ENCODE measurements at regions not wholly inside any gene's neighbourhood (a gene's known extent, or its start where the extent isn't known, plus 50 kb on each side); places are given as distances from the start of the nearest gene placed in this dataset.

- Histone ChIP-seq H4K20me1 (ENCODE audit: low read depth, low read length) (no peaks in the 10 kb centered on the region), H3F3A (ENCODE audit: insufficient read depth) (no peaks in the 10 kb centered on the region), H3K27me3 (ENCODE audit: low read length) (no peaks in the 10 kb centered on the region; the same call in 1 of the 2 replicates), H3K9me3 (ENCODE audit: insufficient read depth, low read length) (no peaks in the 10 kb centered on the region), H3K4me2 (ENCODE audit: low read depth, low read length, poor library complexity, severe bottlenecking) (no peak overlapping the region), H3K27ac (ENCODE audit: low read depth, low read length) (no peak overlapping the region), H3K4me3 (ENCODE audit: insufficient read depth, low read length, poor library complexity, severe bottlenecking) (no peak overlapping the region), H3K79me2 (ENCODE audit: insufficient read depth, low read length) (no peaks in the 10 kb centered on the region), H2AFZ (ENCODE audit: low read depth, low read length, severe bottlenecking) (no peak overlapping the region), H3K36me3 (ENCODE audit: low read length) (no peaks in the 10 kb centered on the region), H3K9ac (ENCODE audit: low read length) (no peak overlapping the region), H3K9me2 (replicated peaks; ENCODE audit: insufficient read depth, low read length) (no peaks in the 10 kb centered on the region)
- TF ChIP-seq, protein P1, sequence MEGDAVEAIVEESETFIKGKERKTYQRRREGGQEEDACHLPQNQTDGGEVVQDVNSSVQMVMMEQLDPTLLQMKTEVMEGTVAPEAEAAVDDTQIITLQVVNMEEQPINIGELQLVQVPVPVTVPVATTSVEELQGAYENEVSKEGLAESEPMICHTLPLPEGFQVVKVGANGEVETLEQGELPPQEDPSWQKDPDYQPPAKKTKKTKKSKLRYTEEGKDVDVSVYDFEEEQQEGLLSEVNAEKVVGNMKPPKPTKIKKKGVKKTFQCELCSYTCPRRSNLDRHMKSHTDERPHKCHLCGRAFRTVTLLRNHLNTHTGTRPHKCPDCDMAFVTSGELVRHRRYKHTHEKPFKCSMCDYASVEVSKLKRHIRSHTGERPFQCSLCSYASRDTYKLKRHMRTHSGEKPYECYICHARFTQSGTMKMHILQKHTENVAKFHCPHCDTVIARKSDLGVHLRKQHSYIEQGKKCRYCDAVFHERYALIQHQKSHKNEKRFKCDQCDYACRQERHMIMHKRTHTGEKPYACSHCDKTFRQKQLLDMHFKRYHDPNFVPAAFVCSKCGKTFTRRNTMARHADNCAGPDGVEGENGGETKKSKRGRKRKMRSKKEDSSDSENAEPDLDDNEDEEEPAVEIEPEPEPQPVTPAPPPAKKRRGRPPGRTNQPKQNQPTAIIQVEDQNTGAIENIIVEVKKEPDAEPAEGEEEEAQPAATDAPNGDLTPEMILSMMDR (IDR thresholded peaks at IDR 0.05; ENCODE audit: insufficient read depth, low read length, poor library complexity, severe bottlenecking): no peak
- TF ChIP-seq EZH2phosphoT487 (conservative IDR thresholded peaks at IDR 0.05; ENCODE audit: low read length): no peak
These were observed 368.0 kb upstream of the FAM98A start for GRCh38 chr2:33967103-33967502.

GRCh38 chr2:33958591-33958990, 359.5 kb upstream of the FAM98A start:
- H3K9me3 ChIP-seq (ENCODE audit: insufficient read depth, low read length): no peaks in the 10 kb centered on the region
- no peak overlapping the region for H3K4me2 ChIP-seq (ENCODE audit: low read depth, low read length, poor library complexity, severe bottlenecking)
- no peaks in the 10 kb centered on the region for H3K9me2 ChIP-seq (replicated peaks; ENCODE audit: insufficient read depth, low read length)
- no peaks in the 10 kb centered on the region for H4K20me1 ChIP-seq (ENCODE audit: low read depth, low read length)
- no peak overlapping the region for H3K9ac ChIP-seq (ENCODE audit: low read length)
- H3K27me3 ChIP-seq (ENCODE audit: low read length): no peaks in the 10 kb centered on the region
- no peak for TF ChIP-seq EZH2phosphoT487 (conservative IDR thresholded peaks at IDR 0.05; ENCODE audit: low read length)
- TF ChIP-seq, protein P1 (IDR thresholded peaks at IDR 0.05; ENCODE audit: insufficient read depth, low read length, poor library complexity, severe bottlenecking): no peak
- H3K4me3 ChIP-seq (ENCODE audit: insufficient read depth, low read length, poor library complexity, severe bottlenecking): no peak overlapping the region
- no peaks in the 10 kb centered on the region for H3K36me3 ChIP-seq (ENCODE audit: low read length)
- no peak overlapping the region for H2AFZ ChIP-seq (ENCODE audit: low read depth, low read length, severe bottlenecking)
- H3F3A ChIP-seq (ENCODE audit: insufficient read depth): no peaks in the 10 kb centered on the region
- H3K79me2 ChIP-seq (ENCODE audit: insufficient read depth, low read length): no peaks in the 10 kb centered on the region
- H3K27ac ChIP-seq (ENCODE audit: low read depth, low read length): no peak overlapping the region

DNA sequence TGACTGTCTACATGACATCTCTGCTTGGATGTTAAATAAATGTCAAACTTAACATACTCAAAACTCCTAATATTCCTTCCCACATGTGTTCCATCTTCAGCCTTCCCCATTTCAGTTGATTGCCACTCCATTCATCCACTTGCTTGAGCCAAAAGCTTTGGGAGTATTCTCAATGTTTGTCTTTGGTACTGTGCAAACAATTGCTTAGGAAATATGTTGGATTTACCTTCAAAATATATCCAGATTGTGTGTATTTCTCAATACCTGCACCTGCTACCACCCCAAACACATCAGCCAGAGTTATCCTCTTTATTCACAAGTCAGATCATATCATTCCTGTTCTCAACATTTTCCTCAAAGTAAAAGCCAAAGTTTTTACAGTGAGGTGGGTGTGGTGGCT, 350.3 kb upstream of the FAM98A start:
- Histone ChIP-seq H3K27ac (ENCODE audit: low read depth, low read length) (no peak overlapping the region), H3K36me3 (ENCODE audit: low read length) (no peaks in the 10 kb centered on the region), H3K4me2 (ENCODE audit: low read depth, low read length, poor library complexity, severe bottlenecking) (no peak overlapping the region), H4K20me1 (ENCODE audit: low read depth, low read length) (no peaks in the 10 kb centered on the region), H3F3A (ENCODE audit: insufficient read depth) (no peaks in the 10 kb centered on the region), H3K79me2 (ENCODE audit: insufficient read depth, low read length) (no peaks in the 10 kb centered on the region), H3K4me3 (ENCODE audit: insufficient read depth, low read length, poor library complexity, severe bottlenecking) (no peak overlapping the region), H2AFZ (ENCODE audit: low read depth, low read length, severe bottlenecking) (no peak overlapping the region), H3K9me2 (replicated peaks; ENCODE audit: insufficient read depth, low read length) (no peaks in the 10 kb centered on the region), H3K9me3 (ENCODE audit: insufficient read depth, low read length) (no peaks in the 10 kb centered on the region), H3K27me3 (ENCODE audit: low read length) (no peaks in the 10 kb centered on the region), H3K9ac (ENCODE audit: low read length) (no peak overlapping the region)
- no peak for TF ChIP-seq EZH2phosphoT487 (conservative IDR thresholded peaks at IDR 0.05; ENCODE audit: low read length)
- TF ChIP-seq, protein P1 (IDR thresholded peaks at IDR 0.05; ENCODE audit: insufficient read depth, low read length, poor library complexity, severe bottlenecking): no peak

Data from SU-DHL-6 (cell line).